C4-2B (cell line): ENCODE measurements at regions not wholly inside any gene's neighbourhood (a gene's known extent, or its start where the extent isn't known, plus 50 kb on each side); places are given as distances from the start of the nearest gene placed in this dataset.

Experiments used
- H3K27ac ChIP-seq: fragments of 450-650 bp; 2 replicates; pipeline ENCODE4 v1.5.1; 2017
- ZFX ChIP-seq: fragments of 450-650 bp; IDR thresholded peaks from 2 replicates; pipeline ENCODE4 v1.6.1; 2017
- TF ChIP-seq, protein P1 (sequence below): fragments of 450-650 bp; conservative IDR thresholded peaks from 2 replicates; pipeline ENCODE4 v1.5.1; 2017; ENCODE audit warnings: mild to moderate bottlenecking

DNA sequence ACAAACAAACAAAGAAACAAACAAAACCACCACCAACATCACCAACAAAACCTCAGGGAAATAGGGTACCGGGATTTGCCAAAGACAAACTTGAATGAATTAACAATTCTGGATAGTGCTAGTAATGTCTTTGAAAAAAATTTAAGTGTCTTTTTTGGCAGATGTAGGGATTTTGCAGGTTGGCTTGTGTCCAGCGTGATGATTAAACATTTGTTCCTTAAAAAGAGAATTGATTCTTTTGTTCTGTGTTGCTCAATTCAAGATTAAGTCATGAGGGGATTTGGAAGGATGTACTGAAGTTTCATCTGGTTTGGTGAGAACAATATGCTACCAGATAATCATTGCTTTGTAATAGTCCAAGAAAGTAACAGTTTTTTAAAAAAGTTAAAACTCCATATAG is 125.1 kb upstream of the HS3ST5 start:
- H3K27ac ChIP-seq = no peak overlapping the region
- TF ChIP-seq, protein P1, sequence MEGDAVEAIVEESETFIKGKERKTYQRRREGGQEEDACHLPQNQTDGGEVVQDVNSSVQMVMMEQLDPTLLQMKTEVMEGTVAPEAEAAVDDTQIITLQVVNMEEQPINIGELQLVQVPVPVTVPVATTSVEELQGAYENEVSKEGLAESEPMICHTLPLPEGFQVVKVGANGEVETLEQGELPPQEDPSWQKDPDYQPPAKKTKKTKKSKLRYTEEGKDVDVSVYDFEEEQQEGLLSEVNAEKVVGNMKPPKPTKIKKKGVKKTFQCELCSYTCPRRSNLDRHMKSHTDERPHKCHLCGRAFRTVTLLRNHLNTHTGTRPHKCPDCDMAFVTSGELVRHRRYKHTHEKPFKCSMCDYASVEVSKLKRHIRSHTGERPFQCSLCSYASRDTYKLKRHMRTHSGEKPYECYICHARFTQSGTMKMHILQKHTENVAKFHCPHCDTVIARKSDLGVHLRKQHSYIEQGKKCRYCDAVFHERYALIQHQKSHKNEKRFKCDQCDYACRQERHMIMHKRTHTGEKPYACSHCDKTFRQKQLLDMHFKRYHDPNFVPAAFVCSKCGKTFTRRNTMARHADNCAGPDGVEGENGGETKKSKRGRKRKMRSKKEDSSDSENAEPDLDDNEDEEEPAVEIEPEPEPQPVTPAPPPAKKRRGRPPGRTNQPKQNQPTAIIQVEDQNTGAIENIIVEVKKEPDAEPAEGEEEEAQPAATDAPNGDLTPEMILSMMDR = no peak
- no peak for TF ChIP-seq ZFX

DNA sequence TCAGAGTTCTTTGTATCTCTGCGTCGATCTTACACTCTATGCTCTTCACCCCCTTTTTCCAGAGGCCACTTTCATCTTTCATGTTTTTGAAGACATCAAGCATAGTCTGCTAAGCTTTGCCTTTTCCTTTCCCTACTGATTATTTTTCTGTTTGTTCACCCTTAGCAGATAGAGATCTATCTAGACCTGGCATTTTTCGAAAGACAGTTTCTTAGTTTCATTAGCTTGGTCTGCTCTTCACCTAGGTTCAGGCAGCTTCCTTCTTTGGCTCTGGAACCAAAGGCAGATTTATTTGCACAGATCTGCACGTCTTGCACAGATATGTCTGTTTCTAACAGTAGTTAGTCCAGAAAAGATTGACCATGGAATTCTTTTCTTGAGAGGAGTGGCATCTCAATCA is 122.7 kb upstream of the HS3ST5 start:
- TF ChIP-seq, protein P1 = no peak
- TF ChIP-seq ZFX = no peak
- H3K27ac ChIP-seq = no peak overlapping the region

- no peak for TF ChIP-seq ZFX
- TF ChIP-seq, protein P1 = no peak
- no peak overlapping the region for H3K27ac ChIP-seq
Measured at GRCh38 chr6:114453737-114454276, 111.0 kb upstream of the HS3ST5 start.

DNA sequence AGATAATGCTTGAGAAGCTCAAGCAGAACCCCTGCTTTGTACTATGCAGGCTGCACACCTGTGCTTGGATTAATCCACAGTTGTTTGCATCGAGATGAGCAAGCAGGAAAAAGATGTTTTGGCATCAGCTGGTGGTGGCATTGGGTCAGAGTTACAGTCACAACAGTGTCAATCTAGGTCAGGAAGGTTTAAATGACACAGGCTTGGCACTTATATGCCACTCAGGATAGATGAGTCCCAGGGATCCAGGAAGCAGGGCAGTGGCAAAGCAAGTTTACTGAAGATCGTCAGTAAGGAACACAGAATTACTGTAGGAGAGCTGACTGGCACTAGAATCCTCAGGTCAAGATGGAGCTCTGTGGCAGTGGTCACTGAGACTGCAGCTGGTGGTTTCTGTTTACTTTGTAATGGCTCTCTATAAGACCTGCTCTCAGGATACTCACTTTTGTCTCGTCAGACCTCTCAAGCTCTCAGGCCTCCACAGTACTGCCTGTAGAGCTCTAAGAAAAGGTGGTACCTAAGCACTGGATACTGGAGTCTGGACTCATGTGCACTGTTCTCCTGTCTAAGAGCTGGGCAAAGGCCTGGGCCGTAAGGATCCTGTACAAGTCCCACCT is 110.1 kb upstream of the HS3ST5 start:
- no peak overlapping the region for H3K27ac ChIP-seq
- no peak for TF ChIP-seq ZFX
- TF ChIP-seq, protein P1 = no peak

DNA sequence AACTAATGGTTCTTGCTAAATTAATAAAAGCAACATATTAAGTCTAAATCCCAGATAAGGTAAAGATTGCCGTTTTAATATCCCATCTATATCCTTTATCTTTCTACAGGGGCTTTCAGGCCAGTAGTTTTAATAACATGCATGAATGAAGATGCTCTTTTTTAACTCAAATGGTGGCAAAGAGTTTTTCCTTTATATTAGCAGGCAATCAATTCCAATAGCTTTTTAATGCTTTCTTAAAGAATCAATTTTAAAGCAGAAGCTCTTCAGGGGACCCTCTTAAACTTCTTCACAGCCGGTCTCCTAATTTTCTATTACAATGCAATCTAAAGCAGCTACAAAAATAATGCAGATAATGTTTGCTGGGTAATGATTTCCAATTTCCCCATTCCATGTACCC is 107.8 kb upstream of the HS3ST5 start:
- H3K27ac ChIP-seq = no peak overlapping the region
- TF ChIP-seq, protein P1 = no peak
- no peak for TF ChIP-seq ZFX

DNA sequence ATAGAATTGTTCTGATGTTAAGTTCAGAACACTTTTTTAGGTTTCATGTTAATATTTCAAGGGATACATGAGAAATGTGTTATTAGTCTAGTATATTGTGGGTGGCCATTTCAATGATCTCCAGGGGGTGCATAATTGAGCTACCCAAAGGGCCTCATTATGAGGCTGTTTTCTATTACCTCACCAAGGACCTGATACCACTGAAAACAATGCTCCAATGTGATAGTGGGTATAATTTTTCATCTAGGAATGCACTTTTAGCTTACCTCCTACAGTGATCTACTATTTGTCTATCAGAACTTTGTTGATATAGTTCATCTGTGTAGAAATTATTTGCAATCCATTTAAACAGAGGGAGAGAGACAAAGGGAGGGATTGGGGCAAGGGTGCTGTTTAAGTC is 106.8 kb upstream of the HS3ST5 start:
- TF ChIP-seq ZFX = no peak
- TF ChIP-seq, protein P1 = no peak
- no peak overlapping the region for H3K27ac ChIP-seq

DNA sequence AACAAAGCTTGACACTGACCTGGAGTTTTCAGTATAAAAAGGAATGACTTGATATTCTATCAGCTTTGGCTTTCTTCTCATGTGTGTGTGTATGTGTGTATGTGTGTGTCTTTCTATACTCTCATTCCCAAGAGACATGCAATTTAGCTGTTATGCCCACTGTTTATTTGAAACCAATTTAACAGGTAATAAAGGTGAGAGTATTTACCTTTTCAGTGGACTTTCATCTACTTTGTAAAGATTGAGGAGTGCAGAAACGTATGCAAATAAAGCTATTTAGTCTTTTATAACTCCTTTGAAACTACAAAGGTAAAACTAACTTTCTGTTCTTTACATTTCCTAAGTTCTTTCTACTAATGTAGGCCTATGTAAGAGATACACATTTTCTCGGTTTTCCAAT is 103.5 kb upstream of the HS3ST5 start:
- TF ChIP-seq, protein P1 = no peak
- TF ChIP-seq ZFX = no peak
- no peak overlapping the region for H3K27ac ChIP-seq
